GM18907 (cell line): ENCODE measurements at regions not wholly inside any gene's neighbourhood (a gene's known extent, or its start where the extent isn't known, plus 50 kb on each side); places are given as distances from the start of the nearest gene placed in this dataset.

Experiments used
- ATAC-seq: cut with Tn5 transposase; IDR thresholded peaks from one replicate; pipeline ENCODE4 v1.9.1; 2021; ENCODE audit warnings: mild to moderate bottlenecking, moderate library complexity; ENCODE audit not compliant: unreplicated experiment

DNA sequence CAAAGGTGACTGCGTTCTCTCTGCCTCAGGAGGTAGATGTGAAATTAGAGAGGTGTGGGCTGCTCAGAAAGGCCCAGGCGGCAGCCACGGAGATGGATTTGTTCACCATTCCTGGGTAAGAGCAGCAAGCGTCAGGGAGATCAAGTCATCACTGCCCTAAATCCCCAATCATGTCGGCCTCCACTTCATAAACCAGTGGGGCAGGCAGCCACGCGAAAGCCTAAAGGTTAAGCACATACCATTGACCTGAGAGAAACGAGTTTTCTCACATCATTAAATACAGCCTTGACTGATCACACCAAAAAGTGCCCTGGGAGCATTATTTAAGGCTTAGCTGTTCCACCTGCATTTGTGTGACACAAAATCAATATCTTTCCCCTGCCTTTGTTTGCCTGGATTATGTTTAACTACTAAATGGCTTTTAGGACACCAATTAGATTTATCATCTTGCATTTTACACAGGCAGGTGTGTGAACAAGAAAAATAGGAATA, 50.7 kb upstream of the FOXB1 start:
- no peak for ATAC-seq

DNA sequence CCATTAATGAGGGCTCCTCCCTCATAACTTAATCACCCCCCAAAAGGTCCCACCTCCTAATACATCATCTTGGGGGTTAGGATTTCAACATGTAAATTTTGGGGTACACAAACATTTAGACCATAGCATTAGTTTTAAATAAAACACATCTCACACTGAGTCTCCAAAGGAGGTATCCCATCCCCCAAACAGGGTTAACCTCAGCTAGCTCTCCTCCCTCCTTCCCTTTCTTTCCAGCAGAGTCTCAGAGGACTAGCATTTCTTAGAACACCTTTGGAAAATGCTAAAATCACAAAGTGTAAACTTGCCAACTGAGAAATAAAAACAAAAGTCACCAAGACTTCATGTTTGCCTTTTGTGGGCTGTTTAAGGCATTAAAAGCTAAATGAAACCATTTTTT, 51.2 kb upstream of the FOXB1 start:
- ATAC-seq, result no peak

DNA sequence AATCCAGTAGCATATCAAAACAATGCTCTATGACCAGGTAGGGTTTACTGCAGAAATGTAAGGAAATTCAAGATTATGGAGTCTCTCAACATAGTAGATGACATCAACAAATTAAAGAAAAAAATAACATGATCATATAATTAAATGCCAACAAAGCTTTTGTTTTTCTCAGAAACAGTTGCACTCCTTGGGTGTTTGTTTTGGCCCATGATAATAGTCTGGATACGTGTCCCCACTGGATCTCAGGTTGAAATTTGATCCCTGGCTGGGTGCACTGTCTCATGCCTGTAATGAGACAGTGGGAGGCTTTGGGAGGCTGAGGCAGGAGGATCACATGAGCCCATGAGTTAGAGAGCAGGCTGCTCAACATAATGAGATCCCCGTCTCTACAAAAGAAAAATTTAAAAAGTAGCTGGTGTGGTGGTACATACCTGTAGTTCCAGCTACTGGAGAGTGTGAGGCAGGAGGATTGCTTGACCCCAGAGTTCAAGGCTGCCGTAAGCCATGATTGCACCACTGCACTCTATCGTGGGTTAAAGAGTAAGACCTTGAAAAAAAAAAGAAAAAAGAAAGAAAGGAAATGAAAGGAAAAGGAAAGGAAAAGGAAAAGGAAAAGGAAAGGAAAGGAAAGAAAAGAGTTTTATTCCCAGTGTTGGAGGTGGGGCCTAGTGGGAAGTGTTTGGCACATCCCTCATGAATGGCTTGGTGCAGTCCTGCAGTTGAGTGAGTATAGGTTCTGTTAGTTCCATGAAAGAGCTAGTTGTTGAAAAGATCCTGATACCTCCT, 53.3 kb upstream of the FOXB1 start:
- ATAC-seq, result no peak

DNA sequence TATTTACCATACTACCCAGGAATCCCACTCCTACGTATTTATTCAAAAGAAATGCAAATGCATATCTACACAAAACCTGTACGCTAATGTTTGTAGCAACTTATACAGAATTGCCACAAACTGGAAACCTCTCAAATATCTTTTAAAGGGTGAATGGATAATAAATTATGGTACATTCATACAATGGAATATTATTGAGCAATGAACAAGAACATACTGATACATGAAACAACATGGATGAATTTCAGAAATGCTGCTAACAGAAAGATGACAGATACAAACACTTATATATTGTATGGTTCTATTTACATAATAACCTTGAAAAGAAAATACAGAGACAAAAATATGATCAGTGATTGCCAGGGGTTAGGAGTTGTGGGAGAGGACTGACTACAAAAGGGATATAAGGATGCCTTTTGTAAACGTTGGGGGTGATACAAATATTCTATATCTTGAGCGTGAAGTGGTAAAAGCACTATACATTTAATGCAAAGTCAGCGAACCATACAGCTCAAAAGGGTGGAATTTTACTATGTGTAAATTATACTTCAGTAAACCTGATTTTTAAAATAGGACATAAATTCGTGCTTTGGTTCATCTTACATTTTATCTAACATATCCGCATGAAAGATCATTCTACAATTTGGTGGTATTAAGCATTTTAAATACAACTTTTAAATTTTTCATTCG, 55.0 kb upstream of the FOXB1 start:
- ATAC-seq, result no peak

DNA sequence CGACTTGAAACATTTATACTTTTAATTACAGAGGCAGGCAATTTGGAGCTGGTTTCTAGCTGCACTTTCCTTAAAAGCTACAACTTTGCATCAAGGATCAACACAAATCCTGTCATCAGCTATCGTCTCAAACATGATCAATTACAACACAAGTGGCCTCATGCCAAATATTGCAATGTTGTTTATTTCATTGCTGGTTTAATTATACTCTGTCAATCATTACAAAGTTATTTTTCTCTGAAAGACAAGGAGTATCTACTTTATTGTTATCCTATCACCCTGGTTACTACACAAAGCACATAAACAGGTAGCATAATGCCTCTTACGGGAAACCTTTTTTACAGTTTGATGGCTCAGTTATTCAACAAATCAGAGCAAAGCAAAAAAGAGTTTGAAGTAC, 58.0 kb upstream of the FOXB1 start:
- no peak for ATAC-seq

DNA sequence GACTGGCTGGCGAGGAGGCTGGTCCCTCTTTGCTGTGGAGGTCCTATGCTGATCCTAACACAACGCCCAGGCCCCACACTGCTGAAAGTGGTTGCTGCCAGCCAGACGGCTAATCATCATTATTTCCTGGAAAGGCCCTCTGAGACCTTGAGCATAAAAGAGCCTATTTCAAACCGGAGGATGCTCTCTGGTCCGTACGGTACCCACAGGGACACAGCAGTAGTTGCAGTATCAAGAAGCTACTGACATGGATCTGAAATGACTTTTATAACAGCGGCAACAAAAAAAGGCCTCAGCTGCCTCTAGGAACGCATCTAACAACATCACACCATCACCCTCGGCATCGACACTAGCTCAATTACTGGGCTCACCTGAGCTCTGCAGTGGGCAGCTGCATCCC, 59.1 kb upstream of the FOXB1 start:
- no peak for ATAC-seq

DNA sequence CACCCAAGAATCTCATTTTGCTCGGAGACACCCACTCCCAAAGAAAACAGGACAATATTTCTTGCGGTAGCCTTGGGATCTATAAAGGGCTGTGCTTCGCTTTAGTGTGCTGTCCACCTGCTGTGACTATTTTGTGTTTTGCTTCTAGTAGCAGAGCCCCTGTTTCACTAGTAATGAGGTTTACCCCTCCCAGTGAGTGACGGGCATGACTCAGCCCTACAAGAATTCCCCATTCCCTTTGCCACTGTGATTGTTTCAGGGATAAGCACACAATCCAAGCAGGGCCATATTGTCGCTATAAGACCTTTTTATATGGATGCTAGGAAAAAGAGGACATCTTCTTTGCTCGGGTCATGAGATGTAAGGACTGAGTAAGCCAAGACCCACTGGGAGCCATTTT, 62.5 kb upstream of the FOXB1 start:
- ATAC-seq, result no peak

DNA sequence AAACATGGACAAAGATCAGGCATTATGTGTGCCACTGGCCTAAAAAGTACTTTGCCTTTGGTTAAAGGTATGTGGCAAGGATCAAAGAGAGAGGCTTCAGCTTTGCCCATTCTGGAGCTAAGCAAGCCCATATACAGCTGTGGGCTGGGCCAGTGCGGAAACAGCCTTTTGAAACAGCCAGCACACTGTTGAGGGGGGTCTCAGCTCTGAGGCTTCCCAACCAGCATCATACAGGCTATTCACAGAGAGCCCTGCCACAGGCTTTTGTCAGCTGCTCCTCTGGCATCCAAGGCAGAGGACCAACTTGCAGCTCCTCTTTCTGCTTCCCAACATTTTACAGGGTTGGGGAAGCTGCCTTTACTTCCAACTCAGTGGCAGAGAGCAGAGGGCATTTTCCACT, 63.2 kb upstream of the FOXB1 start:
- no peak for ATAC-seq

DNA sequence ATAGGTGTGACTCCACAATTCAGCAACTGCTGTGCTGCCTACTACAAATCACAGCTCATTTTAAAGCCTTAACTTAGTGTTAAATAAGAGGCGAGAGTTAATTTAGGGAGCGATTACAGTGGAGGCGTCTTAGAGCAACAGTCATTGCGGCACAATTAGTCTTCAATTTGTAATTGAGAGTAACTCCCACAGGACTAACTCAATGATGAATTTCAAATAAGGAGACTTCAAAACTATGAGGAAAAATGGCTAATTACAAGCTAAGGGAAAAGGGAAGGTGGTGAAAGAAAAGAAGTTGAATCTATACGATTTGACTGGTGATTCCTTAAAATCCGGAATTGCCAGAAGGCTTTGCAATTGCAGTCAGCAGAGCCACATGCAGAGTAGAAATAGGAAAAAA, 63.7 kb upstream of the FOXB1 start:
- no peak for ATAC-seq

DNA sequence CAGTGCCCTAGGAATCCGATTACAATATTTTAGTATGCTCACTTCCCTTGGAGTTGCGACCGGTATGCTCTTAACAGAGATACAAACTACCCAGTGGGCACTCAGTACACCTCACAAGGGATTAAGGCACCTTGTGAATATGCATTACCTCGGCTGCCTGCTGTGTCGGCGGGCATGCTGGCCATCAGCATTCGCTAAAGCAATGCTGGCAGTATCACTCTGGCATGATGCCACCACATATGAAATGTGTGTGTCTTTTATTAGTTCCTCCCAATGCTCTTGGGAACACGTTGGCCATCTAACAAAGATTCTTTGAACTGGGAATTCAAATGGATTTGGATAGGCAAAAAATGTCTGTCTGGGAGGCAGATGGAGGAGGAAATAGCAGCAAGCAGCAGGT, 67.4 kb upstream of the FOXB1 start:
- ATAC-seq, result no peak

DNA sequence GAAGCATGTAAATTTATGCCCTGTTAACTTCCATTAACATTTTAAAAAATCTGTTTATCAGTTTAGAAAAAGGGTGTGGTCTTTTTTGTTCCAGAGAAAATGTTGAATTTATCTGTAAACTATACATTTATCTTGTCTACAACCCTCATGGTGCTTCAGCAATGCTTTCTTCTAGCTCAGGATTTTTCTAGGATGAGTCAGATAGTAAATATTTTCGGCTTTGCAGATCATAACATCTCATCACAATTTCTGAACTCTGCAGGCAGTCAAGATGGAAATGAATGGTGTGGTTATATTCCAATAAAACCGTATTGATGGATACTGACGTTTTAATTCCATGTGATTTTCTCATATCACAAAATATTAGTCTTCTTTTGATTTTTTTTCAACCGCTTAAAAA, 70.5 kb upstream of the FOXB1 start:
- no peak for ATAC-seq

DNA sequence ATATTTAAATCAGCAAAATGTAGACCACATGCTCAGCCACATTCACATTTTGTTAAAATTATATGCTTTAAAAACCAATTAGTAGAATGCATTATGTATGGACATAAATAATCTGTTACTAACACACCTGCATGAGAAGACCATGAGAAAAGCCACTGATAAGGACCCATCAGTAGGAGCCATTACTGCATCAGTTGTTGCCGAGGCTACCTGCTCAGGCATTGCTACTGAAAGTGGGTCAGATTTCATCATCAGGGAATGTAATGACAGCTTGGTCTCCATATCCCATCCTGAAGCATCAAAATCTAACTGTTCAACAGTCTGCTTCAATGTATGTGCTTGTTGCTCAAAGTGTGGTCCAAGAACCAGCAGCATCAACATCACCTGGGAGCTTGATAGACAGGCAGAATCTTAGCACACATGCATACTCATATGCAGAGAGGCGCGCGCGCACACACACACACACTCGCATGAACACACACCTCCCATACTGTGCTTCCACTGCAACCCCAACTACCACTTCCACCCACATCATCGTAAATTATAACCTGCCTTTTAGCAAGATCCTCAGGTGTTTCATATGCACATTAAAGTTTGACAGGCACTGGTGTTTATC, 72.4 kb upstream of the FOXB1 start:
- ATAC-seq, result no peak

DNA sequence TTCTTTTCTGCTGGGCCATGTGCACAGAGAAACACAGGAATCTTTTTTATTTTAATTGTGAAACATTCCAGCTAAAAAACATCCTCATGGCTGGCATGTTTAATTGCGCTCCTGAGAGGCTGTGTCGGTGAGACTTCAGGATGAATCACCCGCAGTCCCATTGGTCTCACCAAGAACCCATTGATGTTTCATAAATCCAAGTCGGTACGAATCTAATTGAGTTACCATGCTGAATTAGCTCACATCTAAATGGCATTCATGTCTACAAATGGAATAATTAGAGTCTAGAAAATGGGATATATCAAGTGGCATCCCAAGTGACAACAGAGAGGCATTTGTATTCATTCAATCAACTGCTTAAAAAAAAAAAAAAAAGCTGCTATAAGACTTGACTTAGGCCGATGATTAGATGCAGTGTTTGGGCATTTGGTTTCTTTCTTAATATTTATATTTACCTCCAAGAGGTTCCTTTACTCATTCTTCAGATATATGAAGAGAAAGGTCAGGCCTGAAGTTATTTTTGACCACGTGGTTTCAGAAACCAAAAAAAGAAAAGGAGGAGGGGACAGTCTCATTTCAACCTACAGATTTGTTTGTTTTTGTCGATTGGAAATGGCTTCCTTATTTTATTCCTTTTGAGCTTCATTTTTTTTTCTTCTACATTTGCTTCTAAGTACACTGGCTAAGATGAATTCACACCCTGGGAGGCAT, 79.1 kb upstream of the FOXB1 start:
- no peak for ATAC-seq

DNA sequence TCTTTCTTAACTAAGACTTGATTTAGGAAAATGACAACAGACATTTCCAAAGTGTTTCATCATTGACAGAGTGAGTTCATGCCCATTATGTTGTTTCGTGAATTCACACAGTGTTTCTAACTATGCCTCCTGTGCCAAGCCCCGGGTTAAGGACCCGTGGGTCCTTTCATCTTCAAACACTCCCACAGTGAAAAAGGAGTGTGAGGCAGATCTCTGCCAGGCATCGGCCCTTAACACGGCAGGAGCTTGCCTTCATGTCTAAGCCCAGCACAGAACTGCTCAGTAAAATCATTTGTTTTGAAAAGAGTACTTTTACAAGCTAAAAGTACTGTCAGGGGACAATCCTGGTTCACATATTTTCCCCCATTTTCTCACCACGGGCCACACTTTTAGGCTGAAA, 80.0 kb upstream of the FOXB1 start:
- no peak for ATAC-seq

DNA sequence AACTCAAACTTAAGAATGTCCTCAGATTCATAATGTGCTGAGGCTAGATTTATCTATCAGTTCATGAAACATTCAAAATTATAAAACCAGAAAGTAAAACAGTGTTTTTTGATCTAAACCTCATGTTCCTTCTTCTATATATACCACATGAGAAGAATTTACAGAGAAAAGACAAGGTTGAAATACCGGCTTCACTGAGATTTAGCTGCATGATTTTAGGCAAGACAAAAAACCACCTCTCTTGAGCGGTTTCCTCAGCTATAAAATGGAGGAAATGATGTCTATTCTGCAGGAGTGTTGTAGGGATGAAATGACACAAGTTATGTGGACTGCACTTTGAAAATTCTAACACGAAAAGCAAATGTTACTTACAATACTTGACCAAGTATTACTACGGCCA, 80.6 kb upstream of the FOXB1 start:
- ATAC-seq, result no peak

DNA sequence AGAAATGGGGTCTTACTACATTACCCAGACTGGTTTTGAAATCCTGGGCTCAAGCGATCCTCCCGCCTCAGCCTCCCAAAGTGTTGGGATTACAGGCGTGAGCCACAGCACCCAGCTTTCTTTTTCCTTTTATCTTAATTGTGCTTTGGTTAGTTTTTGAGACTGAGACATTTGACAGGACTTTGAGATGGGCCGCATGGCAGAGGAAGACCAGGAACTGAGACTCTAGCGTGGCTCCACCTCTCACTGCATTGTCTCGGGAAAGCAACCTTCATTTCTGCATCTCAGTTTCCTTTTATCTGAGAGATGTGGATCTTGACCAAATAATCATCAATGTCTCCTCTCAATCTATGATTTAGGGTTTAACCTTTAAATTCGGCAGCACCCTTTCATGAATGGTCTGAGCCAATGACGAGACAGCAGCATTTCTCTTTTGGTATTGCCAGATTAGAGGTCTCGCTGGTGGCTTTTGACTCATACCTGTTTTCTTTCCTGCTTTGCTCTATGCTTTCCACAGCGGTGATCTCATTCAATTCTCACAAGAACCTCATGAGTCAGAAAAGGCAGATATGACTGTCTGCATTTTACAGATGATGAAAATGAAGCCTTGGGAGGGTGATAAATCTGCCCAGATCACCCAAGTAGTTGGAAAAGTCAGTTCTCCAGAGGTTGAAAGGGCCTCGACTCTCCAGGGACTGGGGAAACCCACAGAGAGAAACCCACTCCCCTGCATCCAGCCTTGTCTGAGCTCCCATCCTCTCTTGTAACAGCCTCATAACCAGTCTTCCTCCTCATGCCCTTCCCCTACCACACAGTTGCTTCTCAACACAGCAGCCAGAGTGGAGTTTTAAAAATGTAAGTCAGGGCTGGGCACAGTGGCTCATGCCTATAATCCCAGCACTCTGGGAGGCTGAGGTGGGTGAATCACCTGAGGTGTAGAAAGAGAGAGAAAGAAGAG, 84.8 kb upstream of the FOXB1 start:
- ATAC-seq, result peak; percentile 81

DNA sequence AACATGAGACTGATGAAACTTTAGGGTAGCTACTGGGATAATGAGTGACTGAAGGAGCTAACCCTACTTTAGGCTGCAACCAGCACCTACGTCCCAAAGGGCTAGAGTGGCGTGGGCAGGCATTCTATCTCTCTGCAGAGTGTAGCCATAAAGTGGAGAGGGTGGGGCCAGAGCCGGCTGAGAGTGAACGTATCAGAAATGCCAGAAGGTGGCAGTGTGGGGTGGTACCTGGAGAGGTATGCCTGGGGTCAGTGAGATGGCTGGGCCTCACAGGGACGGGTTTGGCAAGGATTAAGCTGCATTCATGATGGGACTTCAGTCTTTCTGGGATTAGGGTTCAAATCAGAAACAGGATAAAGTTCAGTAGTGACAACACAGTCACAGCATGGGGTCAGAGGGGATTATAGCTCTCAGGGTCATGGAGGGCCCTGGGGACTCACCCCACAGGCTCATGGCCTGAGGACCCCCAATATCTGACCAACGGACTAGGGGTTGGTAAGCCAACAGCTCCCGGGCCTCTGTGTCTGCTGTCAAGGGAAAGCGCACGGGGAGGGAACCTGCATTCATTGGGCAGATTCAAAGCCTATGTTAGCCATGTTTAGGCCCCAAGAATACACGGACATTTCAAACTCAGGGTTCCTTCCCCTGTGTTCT, 86.5 kb upstream of the FOXB1 start:
- peak; percentile 78 for ATAC-seq

DNA sequence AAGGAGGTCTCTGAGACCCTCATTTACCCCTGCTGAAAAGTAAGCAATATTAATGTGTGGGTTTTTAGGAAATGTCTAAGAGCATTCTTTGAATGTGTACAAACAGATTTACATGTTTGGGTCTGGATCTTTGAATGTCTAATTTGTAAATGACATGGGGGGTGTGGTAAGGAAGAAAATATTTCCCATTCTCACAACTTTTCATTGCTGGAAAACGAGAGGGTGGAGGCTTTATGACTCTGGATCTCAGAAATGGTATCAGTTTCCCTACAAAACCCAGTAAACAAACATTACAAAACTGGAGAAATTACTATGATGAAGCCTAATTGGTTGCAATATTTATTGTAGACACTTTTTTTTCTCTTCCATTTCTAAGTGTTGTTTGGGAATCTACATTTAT, 98.1 kb upstream of the FOXB1 start:
- no peak for ATAC-seq

DNA sequence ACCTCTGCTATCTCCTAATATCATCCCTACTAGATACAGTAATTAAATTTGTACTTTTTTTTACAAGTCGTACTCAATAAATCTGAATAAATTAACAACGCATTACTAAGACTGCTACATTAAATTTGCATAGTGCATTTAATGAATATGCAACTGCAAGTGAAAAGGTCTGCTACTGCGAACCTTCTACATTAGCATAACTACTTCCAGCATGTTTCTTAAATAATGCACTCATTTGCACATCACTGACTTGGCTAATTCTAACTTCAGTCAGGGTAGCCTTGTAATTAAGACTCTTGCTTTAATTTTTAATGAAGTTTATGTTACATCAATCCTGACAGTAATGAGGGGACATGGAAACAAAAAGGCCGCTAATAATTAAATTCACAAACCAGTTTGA, 98.9 kb upstream of the FOXB1 start:
- ATAC-seq, result no peak
